Suprapubic skin (tissue), 4 donors: ENCODE measurements at regions not wholly inside any gene's neighbourhood (a gene's known extent, or its start where the extent isn't known, plus 50 kb on each side); places are given as distances from the start of the nearest gene placed in this dataset.

Experiments used
- DNase-seq, 2 donors: peaks; one replicate each; pipeline ENCODE4 v3.0.0-alpha.2; 2019; ENCODE audit warnings: low spot score in 2 of 2
- H3K27ac ChIP-seq: fragments of 200-600 bp; sonication (generic); one replicate; pipeline ENCODE4 v1.5.1; 2019
- H3K27me3 ChIP-seq: fragments of 200-600 bp; sonication (generic); one replicate; pipeline ENCODE4 v1.5.1; 2019
- H3K36me3 ChIP-seq: fragments of 200-600 bp; sonication (generic); one replicate; pipeline ENCODE4 v1.5.1; 2019
- H3K4me1 ChIP-seq: fragments of 200-600 bp; sonication (generic); one replicate; pipeline ENCODE4 v1.5.1; 2019
- H3K4me3 ChIP-seq: fragments of 200-600 bp; sonication (generic); one replicate; pipeline ENCODE4 v1.5.1; 2019; ENCODE audit warnings: mild to moderate bottlenecking
- H3K9me3 ChIP-seq: fragments of 200-600 bp; sonication (generic); one replicate; pipeline ENCODE4 v1.5.1; 2019
- CTCF ChIP-seq, 2 donors: fragments of 200-600 bp in 1 of 2; fragments of 450-650 bp in 1 of 2; sonication (generic) in 1 of 2; IDR thresholded peaks; one replicate each; pipeline ENCODE4 v1.5.1; 2016 to 2019; ENCODE audit warnings: antibody characterized with exemption in 2 of 2, mild to moderate bottlenecking in 1 of 2, moderate library complexity in 1 of 2
- EP300 ChIP-seq: sonication (generic); formaldehyde crosslinking; IDR thresholded peaks from one replicate; pipeline ENCODE4 v1.6.1; 2017; ENCODE audit warnings: antibody characterized with exemption
- POLR2A ChIP-seq, 2 donors: fragments of 450-650 bp; IDR thresholded peaks; one replicate each; pipeline ENCODE4 v1.6.1; 2017; ENCODE audit warnings: antibody characterized with exemption in 2 of 2, mild to moderate bottlenecking in 2 of 2, moderate library complexity in 2 of 2
- POLR2AphosphoS5 ChIP-seq, 3 donors: sonication (generic); formaldehyde crosslinking; IDR thresholded peaks; one replicate each; pipeline ENCODE4 v1.6.1; 2017; ENCODE audit warnings: antibody characterized with exemption in 3 of 3
- WGBS: methylation state at CpG from one replicate; pipeline ENCODE4 v1.1.5; 2018; 5-methylcytosine and 5-hydroxymethylcytosine counted together

GRCh38 chr2:140108706-140109475 is 1328.7 kb upstream of the NXPH2 start:
- Histone ChIP-seq H3K27ac (no peak overlapping the region), H3K36me3 (no peaks in the 10 kb centered on the region), H3K27me3 (no peaks in the 10 kb centered on the region), H3K4me1 (no peaks in the 10 kb centered on the region), H3K9me3 (no peaks in the 10 kb centered on the region), H3K4me3 (no peak overlapping the region)
- no peak for DNase-seq
- 65% methylated on average over 5 of the region's 5 CpGs for WGBS
- TF ChIP-seq EP300 (no peak), POLR2A (IDR thresholded peaks at IDR 0.05) (no peak), CTCF (IDR thresholded peaks at IDR 0.05) (no peak), POLR2AphosphoS5 (IDR thresholded peaks at IDR 0.05) (no peak)

- TF ChIP-seq POLR2A (IDR thresholded peaks at IDR 0.05) = no peak
- no peak for TF ChIP-seq CTCF (IDR thresholded peaks at IDR 0.05)
- TF ChIP-seq POLR2AphosphoS5 (IDR thresholded peaks at IDR 0.05) = no peak
- TF ChIP-seq EP300 = no peak
- no peaks in the 10 kb centered on the region for H3K36me3 ChIP-seq
- H3K9me3 ChIP-seq = no peaks in the 10 kb centered on the region
- H3K27me3 ChIP-seq = no peaks in the 10 kb centered on the region
- WGBS = 92% methylated on average over 1 of the region's 1 CpG
- H3K4me1 ChIP-seq = no peaks in the 10 kb centered on the region
- DNase-seq = no peak
- H3K4me3 ChIP-seq = no peak overlapping the region
- H3K27ac ChIP-seq = no peak overlapping the region
Observed at GRCh38 chr2:140091926-140092325, 1311.7 kb upstream of the NXPH2 start.

GRCh38 chr2:140086964-140087363 is 1306.8 kb upstream of the NXPH2 start:
- DNase-seq = no peak
- Histone ChIP-seq H3K4me1 (no peaks in the 10 kb centered on the region), H3K9me3 (no peaks in the 10 kb centered on the region), H3K27me3 (no peaks in the 10 kb centered on the region), H3K36me3 (no peaks in the 10 kb centered on the region), H3K27ac (no peak overlapping the region), H3K4me3 (no peak overlapping the region)
- TF ChIP-seq POLR2AphosphoS5 (IDR thresholded peaks at IDR 0.05) (no peak), POLR2A (IDR thresholded peaks at IDR 0.05) (no peak), EP300 (no peak), CTCF (IDR thresholded peaks at IDR 0.05) (no peak)
- 78% methylated on average over 1 of the region's 1 CpG for WGBS

- no peak for DNase-seq
- H3K9me3 ChIP-seq = no peaks in the 10 kb centered on the region
- H3K4me1 ChIP-seq = no peaks in the 10 kb centered on the region
- H3K4me3 ChIP-seq = no peak overlapping the region
- H3K27me3 ChIP-seq = no peaks in the 10 kb centered on the region
- H3K36me3 ChIP-seq = no peaks in the 10 kb centered on the region
- TF ChIP-seq POLR2AphosphoS5 (IDR thresholded peaks at IDR 0.05) (no peak), POLR2A (IDR thresholded peaks at IDR 0.05) (no peak), CTCF (IDR thresholded peaks at IDR 0.05) (no peak), EP300 (no peak)
- no peak overlapping the region for H3K27ac ChIP-seq
Observed at GRCh38 chr2:140085674-140086073, 1305.5 kb upstream of the NXPH2 start.

- no peak overlapping the region for H3K4me3 ChIP-seq
- DNase-seq = no peak
- no peak overlapping the region for H3K27ac ChIP-seq
- H3K27me3 ChIP-seq = no peaks in the 10 kb centered on the region
- H3K36me3 ChIP-seq = no peaks in the 10 kb centered on the region
- no peaks in the 10 kb centered on the region for H3K9me3 ChIP-seq
- TF ChIP-seq POLR2A (IDR thresholded peaks at IDR 0.05) (no peak), CTCF (IDR thresholded peaks at IDR 0.05) (no peak), POLR2AphosphoS5 (IDR thresholded peaks at IDR 0.05) (no peak), EP300 (no peak)
- no peaks in the 10 kb centered on the region for H3K4me1 ChIP-seq
Observed at GRCh38 chr2:140079038-140079437, 1298.8 kb upstream of the NXPH2 start.
